CD4-positive, alpha-beta T cell treated with Interleukin-4 for 1 hour (primary cell): ENCODE measurements at regions not wholly inside any gene's neighbourhood (a gene's known extent, or its start where the extent isn't known, plus 50 kb on each side); places are given as distances from the start of the nearest gene placed in this dataset.
A peak's percentile ranks its signal among the peaks of the same experiment; 100 is the strongest.
"Not testable (repeated sequence)": the region's sequence is repeated elsewhere in the genome, so short reads cannot be mapped to it uniquely, and the experiment has no call there.

Source experiments
- DNase-seq, 2 donors: peaks; one replicate each; pipeline ENCODE4 v3.0.0-alpha.2; 2020 to 2022

DNA sequence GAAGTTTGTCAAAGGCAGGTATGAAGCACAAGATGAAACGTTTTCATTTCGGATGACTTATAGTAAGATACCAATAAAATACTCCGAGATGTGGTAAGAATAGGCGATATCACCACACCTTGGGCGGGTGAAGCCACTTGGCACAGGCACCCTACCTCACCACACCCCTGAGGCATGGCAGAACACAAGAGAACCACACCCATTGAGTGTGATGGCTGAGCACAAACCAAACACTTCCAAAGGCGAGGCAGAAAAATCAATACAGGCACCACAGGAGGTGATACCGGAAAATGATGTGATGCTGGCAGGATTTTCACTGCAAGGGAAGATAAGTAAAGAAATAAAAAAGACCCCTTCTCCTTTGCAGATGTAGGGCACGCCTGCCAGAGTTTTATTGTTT lies 332.9 kb upstream of the PRDM1 start:
- DNase-seq, result no peak

DNA sequence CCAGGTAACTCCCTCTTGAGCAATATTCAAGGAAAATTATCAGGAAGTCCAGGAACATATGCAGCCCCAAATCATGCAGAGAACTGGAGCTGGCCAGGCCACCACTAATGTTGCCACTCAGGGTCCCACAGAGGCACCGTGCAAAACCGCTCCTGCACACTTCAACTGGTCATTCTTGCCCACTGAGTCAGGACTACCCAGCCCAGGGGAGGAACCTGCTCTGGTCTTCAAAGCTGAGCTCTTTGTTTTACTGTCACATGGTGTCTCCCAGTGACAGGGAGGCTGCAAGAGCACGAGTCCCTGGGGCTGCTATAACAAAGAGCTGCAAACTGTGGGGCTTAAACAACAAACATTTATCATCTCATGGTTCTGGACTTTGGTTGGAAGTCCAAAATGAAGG lies 336.0 kb upstream of the PRDM1 start:
- no peak for DNase-seq

DNA sequence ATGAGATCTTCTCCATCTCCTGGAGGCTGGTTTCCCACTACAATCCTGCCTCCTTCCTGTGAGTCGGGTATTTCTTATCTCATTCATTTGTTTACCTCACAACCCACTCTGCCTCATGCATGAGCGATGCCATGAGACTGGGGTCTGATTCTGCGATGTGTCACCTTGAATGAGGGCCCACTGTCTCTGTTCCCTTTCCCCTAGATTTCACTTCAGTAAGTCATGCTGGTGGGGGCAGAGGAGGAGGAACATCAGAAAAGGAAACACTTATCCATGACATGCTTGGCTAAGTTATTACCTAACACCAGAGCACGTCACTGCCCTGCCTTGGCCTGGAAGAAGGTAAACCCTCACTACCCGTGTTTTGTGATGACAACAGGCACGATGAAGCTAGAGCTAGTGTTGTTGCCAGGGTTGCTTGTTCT lies 337.4 kb upstream of the PRDM1 start:
- DNase-seq, result peak in 1 of 2 donors; percentile 69

DNA sequence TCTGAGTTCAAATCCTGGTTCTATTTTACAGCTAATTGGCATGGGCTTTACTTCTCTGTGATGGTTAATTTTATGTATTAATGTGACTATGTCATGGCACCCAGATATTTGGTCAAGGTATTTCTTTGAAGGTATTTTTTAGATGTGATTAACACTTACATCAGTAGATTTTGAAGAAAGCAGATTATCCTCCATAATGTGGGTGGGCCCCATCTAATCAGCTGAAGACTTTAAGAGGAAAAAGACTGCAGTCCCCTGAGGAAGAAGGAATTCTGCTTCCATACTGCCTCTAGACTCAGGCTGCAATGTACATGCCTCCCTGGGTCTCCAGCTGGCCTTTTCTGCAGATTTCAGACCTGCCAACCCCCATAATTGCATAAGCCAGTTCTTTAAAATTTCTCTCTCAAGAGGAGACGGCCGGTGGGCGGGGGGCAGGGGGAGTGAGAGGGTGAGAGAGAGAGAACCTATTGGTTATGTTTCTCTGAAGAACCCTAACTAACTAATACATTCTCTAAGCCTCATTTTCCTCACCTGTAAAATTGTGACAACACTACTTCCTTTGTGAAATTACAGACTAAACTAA lies 338.2 kb upstream of the PRDM1 start:
- DNase-seq, result no peak

DNA sequence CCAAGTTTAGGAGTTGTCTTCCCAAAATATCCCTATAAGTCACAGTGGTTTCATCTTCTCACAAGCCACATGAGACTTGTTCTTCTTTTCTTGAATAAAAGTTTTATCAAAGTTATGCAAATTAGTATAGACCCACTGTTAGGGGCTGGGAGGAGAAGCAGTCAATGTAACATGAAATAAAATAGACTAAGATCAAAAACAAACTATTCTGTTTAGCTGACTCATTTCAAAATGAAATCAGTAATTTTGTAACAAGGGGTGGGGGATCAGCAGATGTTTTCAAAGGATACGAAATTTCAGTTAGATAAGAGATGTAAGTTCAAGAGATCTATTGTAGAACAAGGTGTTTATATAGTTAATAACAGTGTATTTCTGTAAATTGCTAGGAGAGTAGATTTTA lies 339.6 kb upstream of the PRDM1 start:
- no peak for DNase-seq

DNA sequence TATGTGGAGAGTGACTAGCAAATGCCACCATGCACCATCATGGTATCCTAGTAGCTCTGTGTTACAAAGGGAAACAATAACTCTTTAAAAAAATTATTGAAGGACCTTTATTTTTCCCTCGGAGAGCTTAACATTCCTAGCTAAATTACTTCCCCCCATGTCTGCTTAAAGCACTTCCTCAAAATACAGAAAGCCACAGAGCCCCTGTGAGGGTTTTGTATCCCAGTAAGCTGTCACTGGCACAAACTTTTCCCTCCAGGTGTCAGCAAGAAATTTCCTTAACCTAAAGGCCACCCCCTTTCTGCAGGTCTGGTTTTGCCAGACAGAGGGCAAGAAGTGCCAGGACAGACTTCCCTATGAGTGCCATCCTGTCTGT lies 340.0 kb upstream of the PRDM1 start:
- no peak for DNase-seq

DNA sequence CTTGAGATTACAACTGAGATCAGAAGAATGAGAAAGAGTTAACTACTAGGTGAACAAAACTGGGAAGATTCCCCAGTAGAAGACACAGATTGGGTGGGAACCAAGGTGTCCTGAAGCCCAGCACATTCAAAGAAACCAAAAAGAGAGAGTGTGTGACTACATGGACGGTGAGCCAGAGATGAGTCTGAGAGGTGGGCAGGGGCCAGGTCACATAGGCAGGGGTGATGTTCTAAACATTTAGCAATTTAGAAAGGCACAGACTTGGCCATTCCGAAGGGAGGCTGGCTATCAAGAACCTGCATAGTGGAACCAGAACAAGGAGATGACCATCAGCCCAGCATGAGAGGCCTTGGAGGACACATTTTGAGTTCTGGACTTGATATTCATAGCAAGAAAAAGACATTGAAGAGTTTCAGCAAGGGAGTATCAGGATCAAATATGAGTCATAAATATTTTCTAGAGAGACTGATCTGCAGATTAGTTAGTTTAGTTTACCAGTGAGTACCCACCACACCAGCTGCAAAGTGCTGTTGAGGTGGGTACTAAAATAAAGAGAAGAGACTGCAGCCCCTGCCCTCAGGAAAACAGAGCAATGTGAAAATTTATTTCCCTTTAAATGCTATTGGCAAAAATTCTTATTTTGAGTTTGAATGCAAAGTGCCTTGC lies 340.5 kb upstream of the PRDM1 start:
- no peak for DNase-seq

DNA sequence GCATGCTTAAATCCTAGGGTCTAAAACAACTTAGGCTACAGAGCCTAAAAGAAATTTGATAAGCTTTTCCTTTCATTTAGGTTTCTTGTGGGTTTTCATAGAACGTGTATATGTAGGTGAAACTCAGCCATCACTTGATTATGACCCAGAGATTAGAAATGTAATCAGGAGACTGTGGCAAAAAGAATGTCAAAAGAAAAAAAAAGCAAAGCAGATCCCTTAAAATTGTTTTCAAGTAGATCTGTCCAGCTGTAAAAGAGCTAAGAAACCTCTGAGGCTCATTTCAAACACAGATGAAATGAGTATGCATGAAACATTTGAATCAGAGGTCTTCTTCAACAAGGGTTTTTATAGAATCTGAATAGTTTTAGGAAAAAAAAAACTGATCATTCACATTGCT lies 341.3 kb upstream of the PRDM1 start:
- no peak for DNase-seq

DNA sequence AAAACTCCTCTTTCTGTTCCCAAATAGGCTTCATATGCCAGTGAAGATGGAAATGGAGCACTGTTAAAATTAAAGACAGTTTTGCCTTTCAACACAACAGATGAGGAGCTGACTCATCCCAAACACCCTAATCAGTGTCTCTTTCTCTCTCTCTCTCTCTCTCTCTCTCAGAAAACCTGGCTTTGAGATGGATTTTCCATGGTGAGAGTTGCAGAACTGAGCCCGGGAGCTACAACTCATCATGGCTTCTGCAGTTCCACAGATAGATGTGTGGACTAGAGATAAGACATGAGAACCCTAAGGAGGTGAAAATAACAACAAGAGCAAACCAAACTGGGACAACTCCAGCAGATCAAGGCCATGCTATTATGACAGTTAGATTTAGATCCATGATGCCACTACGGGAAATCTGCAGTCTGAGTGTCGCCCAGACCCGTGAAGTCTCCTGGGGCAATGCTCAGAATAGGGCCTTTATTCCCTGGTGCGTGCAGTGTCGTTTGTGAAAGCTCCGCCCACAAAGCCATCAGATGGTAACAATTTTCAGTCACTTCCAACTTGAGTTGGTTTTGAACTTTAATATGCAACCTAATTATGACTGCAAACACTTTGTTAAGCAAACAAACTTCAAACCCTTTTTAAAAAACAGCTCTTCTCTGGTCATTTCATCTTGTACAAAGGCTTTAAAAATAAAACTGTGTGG lies 338.2 kb upstream of the PREP start:
- no peak for DNase-seq

DNA sequence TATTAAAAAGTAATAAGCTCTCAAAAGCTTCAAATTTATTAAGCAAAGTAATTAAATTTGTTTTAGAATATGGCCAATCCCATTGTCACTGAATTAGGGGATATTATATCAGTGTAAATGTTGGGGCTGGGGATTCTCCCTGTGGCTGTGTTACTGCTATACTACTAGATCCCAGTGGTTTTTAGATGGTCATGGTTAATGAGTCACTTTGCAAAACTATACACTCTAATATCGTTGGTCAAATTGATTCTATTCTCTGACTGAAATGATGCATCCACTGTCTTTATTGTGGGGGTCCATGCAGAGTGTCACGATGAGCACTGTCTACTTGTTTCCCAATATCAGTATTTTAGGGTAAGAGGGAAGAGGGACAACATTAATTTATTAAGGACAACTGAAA lies 336.9 kb upstream of the PREP start:
- no peak for DNase-seq

DNA sequence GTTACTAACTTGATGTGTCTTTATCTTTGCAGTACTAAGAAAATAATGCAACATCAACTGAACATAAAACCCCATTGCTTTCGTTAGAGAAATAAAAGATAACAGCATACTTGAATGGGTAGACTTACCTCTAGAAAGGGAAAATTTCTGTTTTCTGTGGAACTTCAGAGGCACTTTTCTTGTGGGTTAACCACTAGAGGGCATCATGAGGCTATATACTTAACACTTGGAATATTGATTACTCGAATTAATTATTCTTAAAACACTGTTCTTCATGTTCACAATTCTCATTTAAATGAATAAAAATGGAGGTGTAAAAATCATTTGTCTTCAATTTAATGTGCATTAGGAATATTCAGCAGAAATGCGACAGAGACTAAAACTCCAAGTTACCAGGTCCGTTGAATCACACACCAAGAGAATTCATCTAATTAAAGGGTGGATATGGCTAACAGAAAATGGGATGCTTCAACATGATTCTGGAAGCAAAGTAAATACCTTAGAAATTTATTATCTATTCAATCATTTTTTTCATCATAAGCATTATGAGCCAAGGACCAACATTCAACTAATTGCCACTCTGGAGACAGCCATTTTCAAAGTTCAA lies 330.8 kb upstream of the PREP start:
- peak in 1 of 2 donors; percentile 59 for DNase-seq

DNA sequence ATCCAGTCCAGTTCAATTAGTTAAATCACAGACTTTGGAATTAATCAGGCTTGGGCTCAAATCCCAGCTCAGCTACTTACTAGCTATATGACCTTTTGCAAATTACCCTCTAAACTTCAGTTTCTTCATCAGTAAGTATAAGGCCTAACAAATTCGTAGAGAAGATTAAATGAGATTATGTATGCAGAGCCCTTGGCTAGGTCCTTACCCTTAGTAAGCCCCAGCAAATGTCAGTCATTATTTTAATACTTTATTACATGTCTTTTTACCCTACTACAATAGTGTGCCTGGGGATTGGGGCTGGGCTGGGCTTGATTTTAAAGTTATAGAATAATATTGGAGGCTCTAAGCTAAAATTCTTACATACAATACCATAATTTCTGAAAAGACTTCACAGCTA lies 326.1 kb upstream of the PREP start:
- DNase-seq, result no peak

DNA sequence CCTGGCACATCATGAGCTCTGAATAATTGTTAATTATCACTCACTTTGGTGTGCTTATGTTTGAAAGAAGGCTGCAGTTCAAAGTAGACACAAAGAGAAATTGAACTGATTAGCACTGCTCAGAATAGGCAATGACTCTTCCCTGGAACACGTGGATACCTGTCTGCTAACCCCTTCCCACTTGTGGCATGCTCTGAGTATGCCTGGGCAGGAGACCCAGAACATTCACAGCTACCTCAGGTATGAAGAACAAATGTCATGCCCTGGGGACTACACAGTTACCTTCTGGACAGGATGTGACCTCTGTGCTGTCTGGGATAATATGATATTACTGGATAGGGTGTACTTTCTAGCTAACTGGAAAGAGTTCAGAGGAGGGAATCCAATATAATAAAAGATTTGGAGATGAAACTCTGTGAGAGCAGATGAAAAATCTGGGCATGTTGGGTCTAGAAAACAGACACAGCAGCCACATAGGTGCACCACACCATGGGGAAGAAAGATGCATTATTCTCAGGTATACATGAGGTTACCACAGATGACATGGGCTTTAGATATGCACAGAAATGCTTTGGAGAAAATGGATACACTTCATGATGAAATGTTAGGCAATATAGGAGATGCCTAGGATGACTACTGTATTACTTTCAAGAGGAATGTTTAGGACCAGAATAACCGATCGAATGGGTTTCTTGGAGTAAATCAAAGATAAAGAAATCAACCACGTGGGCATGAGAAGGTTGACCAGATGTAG lies 324.2 kb upstream of the PREP start:
- DNase-seq, result no peak

DNA sequence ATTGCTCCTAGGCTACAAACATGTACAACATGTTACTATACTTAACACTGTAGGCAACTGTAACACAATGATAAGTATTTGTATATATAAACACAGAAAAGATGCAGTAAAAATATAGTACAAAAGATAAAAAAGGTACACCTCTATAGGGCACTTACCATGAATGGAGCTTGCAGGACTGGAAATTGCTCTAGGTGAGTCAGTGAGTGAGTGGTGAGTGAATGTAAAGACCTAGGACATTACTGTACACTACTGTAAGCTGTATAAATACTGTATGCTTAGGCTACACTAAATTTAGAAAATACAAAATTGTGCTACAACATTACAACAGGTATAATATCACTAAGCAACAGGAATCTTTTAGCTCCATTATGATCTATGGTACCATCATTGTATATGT lies 312.0 kb upstream of the PREP start:
- DNase-seq, result no peak

DNA sequence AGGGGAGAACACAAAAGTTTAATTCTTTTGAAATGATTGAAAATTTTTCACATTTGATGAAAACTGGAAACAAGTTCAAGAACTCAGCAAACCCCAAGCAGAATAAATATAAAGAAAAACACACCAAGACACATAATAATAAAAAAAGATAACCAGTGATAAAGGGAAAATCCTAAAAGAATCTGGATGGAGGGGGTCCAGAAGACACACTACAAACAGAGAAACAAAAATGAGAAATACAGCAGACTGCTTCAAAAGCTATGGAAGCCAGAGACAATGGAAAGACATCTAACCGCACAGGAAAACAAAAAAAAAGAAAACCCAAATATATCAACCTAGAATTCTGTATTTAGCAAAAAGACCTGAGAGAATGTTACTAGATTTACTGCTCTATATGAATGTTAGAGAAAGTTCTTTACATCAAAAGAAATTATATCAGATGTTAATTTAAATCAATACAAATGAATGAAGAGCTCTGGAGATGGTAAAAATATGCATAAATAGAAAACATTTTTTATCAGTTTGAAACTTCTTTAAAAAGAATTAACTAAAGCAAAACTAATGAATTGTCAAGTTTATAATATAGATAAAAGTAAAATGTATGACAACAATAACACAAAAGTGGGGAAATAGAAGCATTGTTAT lies 310.7 kb upstream of the PREP start:
- DNase-seq, result no peak

DNA sequence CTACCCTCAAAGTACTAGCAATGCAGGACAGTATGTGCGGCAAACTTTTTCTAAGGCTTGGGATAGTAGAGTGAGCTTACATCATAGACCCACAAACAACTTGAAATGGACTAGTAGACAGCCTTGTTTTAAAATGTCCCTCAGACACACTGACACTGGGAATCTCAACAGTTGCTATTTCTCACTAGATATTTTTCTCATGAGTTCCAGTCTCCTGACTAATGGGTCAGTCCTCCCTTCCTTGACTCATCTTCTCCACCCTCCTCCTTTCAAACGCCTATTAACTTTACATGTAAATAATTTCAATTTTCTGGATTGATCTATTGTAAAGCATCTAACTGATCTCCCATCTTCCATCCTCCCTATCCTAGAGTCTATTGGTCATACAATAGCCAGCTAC lies 308.3 kb upstream of the PREP start:
- DNase-seq, result no peak

DNA sequence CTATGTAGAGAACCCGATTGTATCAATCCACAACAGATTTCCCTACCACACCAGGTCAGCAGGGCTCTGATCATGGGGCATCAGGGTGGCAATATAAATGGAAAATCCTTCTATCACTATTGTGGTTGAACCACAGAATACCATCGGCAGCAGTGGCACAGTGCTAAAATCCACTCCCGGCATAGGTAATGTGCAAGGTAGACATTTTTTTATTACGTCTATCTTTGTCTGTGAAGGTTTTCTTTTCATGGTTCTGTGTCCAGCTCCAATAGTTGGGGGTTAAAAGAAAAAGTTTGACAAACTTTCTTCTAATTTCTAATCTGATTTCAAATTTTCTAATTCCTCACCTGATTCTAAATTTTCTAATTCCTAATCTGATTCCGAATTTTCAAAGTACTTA lies 302.7 kb upstream of the PREP start:
- DNase-seq, result no peak

DNA sequence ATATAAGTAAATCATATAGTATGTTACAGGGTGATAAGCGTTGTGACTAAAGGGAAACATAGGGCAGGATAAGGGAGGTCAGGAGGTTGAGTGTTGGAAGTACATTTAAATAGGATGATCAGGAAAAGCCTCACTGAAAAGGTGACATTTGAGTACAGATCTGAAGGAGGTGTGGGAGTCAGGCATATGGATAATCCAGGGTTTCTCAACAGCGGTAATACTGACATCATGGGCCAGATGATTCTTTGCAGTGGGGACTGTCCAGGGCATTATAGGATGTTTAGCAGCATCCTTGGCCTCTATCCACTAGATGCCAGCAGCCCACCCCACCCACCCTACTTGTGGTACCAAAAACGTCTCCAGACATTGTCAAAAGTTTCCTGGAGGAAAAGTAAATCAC lies 292.6 kb upstream of the PREP start:
- no peak for DNase-seq

DNA sequence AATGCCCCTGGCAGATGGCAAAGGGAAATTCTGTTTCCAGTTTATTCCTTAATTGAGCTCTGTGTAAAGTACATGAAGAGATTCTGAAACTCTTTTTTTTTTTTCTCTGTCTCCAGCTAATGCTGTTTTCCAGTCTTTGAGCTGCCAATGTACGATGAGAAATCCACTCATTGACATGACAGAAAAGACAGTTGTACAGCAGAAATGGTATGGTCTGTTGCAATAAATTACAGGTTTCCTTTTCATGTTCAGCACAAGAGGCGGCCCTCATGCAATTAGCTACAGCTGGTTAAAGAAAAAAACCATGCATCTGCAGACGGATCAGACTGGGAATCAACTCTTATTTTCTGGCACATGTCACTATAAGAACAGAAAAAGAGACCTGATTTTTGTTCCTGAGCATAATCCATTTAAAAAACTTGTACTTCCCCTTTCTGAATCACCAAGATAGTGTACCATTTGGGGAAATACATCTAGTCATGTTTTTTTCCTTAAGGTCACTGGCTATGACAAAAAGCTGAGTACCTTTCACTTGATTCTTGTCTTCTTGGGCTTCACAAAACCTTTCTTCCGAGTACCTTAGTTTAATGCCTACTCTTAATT lies 289.8 kb upstream of the PREP start:
- DNase-seq, result no peak

DNA sequence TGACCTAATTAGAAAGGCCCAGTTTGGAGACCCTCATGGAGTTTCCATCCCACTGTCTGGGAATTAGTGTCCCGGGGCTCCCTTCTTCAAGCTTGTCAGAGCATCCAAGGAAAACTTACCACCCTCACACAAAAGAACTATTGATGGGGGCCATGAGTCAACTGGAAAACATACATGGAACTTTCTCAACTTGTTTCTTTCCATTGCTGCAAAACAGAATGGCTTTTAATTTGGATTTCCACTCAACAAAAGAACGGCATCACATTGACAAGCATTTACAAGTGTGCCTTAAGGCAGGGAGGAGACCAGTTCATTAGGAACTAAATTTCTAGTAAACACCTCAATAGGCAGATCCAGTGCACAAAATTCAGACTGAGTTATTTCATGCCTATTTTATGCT lies 289.1 kb upstream of the PREP start:
- no peak for DNase-seq

DNA sequence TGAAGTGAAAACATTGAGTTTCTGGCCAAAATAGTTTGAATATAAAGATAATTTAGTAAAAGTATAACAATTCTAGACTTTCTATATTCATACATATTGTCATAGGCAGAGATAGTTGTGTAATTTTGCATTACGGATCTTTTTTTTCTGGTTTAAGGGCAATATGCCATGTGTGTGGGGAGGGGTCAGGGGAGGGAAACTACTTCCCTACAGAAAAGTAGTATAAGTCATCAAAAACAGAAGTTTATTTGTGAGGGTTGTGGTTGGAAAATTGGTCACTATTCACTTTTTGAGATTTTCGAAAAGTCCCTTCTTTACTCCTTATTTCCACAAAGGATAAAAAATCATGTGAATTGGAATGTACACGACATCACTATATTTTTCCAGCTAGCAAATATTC lies 288.2 kb upstream of the PREP start:
- peak in 1 of 2 donors; percentile 19 for DNase-seq

DNA sequence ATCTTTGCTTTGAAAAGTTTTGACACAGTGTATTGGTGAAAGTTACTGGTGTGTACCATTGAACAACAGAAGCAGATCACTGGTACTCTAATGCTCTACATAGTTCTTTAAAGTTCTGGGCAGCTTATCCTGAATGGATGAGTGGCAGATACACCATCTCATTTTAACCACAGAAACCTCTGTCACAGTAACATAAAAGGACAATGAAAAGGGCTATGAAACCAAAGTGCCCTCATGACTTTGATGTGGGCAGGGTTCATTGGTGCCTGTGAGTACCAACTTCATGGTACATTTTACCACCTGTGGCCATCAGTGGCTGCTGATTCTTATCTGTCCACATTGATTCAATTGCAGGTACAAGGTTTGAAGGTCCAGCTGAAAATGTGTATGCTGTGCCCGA lies 285.7 kb upstream of the PREP start:
- DNase-seq, result no peak

DNA sequence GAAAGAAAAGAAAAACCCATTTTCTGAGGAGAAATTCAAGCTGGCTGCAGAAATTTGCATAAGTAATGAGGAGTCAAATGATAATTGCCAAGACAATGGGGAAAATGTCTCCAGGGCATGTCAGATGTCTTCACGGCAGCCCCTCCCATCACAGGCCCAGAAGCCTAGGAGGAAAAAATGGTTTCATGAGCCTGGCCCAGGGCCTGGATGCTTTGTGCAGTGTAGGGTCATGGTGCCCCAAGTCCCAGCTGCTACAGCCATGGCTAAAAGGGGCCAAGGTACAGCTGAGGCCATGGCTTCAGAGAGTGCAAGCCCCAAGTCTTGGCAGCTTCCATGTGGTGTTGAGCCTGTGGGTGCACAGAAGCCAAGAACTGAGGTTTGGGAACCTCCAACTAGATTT lies 283.9 kb upstream of the PREP start:
- not testable (repeated sequence) for DNase-seq
